ENCODE measurements at regions not wholly inside any gene's neighbourhood (a gene's known extent, or its start where the extent isn't known, plus 50 kb on each side); places are given as distances from the start of the nearest gene placed in this dataset.

GRCh38 chr5:3734632-3735031 is 139.0 kb downstream of the IRX1 start:
- no peak for DNase-seq (ENCODE audit: low read depth in 2 of 2)

- no peak for DNase-seq (ENCODE audit: low read depth in 2 of 2)
Observed at GRCh38 chr5:3736466-3736865, 140.8 kb downstream of the IRX1 start.

GRCh38 chr5:3736926-3737325 is 141.3 kb downstream of the IRX1 start:
- DNase-seq (ENCODE audit: low read depth in 2 of 2): no peak

- DNase-seq (ENCODE audit: low read depth in 2 of 2): no peak
Observed at GRCh38 chr5:3738919-3739318, 143.3 kb downstream of the IRX1 start.

GRCh38 chr5:3740546-3741373 is 145.1 kb downstream of the IRX1 start:
- DNase-seq (ENCODE audit: low read depth in 2 of 2): no peak

GRCh38 chr5:3741374-3741770 is 145.7 kb downstream of the IRX1 start:
- DNase-seq (ENCODE audit: low read depth in 2 of 2): no peak

- DNase-seq (ENCODE audit: low read depth in 2 of 2): no peak
Observed at GRCh38 chr5:3742750-3743149, 147.1 kb downstream of the IRX1 start.

GRCh38 chr5:3751846-3752245 is 156.2 kb downstream of the IRX1 start:
- no peak for DNase-seq (ENCODE audit: low read depth in 2 of 2)

- DNase-seq (ENCODE audit: low read depth in 2 of 2): no peak
Observed at GRCh38 chr5:3778000-3778550, 182.4 kb downstream of the IRX1 start.

GRCh38 chr5:3778945-3779344 is 183.3 kb downstream of the IRX1 start:
- DNase-seq (ENCODE audit: low read depth in 2 of 2): no peak

- DNase-seq (ENCODE audit: low read depth in 2 of 2): no peak
Observed at GRCh38 chr5:3780278-3780677, 184.6 kb downstream of the IRX1 start.

GRCh38 chr5:3780907-3781306 is 185.3 kb downstream of the IRX1 start:
- DNase-seq (ENCODE audit: low read depth in 2 of 2): no peak

GRCh38 chr5:3784854-3785253 is 189.2 kb downstream of the IRX1 start:
- DNase-seq (ENCODE audit: low read depth in 2 of 2): no peak

- DNase-seq (ENCODE audit: low read depth in 2 of 2): no peak
Observed at GRCh38 chr5:3786165-3786564, 190.5 kb downstream of the IRX1 start.

GRCh38 chr5:3786891-3787430 is 191.3 kb downstream of the IRX1 start:
- DNase-seq (ENCODE audit: low read depth in 2 of 2): no peak

- DNase-seq (ENCODE audit: low read depth in 2 of 2): no peak
Observed at GRCh38 chr5:3787604-3788003, 192.0 kb downstream of the IRX1 start.

GRCh38 chr5:3789519-3790193 is 194.0 kb downstream of the IRX1 start:
- no peak for DNase-seq (ENCODE audit: low read depth in 2 of 2)

GRCh38 chr5:3793162-3793561 is 197.5 kb downstream of the IRX1 start:
- no peak for DNase-seq (ENCODE audit: low read depth in 2 of 2)

- DNase-seq (ENCODE audit: low read depth in 2 of 2): no peak
Observed at GRCh38 chr5:3794611-3795010, 199.0 kb downstream of the IRX1 start.

GRCh38 chr5:3796736-3797135 is 201.1 kb downstream of the IRX1 start:
- DNase-seq (ENCODE audit: low read depth in 2 of 2): no peak

GRCh38 chr5:3801967-3802366 is 206.3 kb downstream of the IRX1 start:
- no peak for DNase-seq (ENCODE audit: low read depth in 2 of 2)

- DNase-seq (ENCODE audit: low read depth in 2 of 2): no peak
Observed at GRCh38 chr5:3809455-3809854, 213.8 kb downstream of the IRX1 start.

- DNase-seq (ENCODE audit: low read depth in 2 of 2): no peak
Observed at GRCh38 chr5:3811116-3811515, 215.5 kb downstream of the IRX1 start.
